Suprapubic skin (tissue), 4 donors: ENCODE measurements at regions not wholly inside any gene's neighbourhood (a gene's known extent, or its start where the extent isn't known, plus 50 kb on each side); places are given as distances from the start of the nearest gene placed in this dataset.
"Not testable (repeated sequence)": the region's sequence is repeated elsewhere in the genome, so short reads cannot be mapped to it uniquely, and the experiment has no call there.

Experiments
- DNase-seq, 2 donors: peaks; one replicate each; pipeline ENCODE4 v3.0.0-alpha.2; 2019; ENCODE audit warnings: low spot score in 2 of 2
- H3K27ac ChIP-seq: fragments of 200-600 bp; sonication (generic); one replicate; pipeline ENCODE4 v1.5.1; 2019
- H3K27me3 ChIP-seq: fragments of 200-600 bp; sonication (generic); one replicate; pipeline ENCODE4 v1.5.1; 2019
- H3K36me3 ChIP-seq: fragments of 200-600 bp; sonication (generic); one replicate; pipeline ENCODE4 v1.5.1; 2019
- H3K4me1 ChIP-seq: fragments of 200-600 bp; sonication (generic); one replicate; pipeline ENCODE4 v1.5.1; 2019
- H3K4me3 ChIP-seq: fragments of 200-600 bp; sonication (generic); one replicate; pipeline ENCODE4 v1.5.1; 2019; ENCODE audit warnings: mild to moderate bottlenecking
- H3K9me3 ChIP-seq: fragments of 200-600 bp; sonication (generic); one replicate; pipeline ENCODE4 v1.5.1; 2019
- EP300 ChIP-seq: sonication (generic); formaldehyde crosslinking; IDR thresholded peaks from one replicate; pipeline ENCODE4 v1.6.1; 2017; ENCODE audit warnings: antibody characterized with exemption
- POLR2A ChIP-seq, 2 donors: fragments of 450-650 bp; IDR thresholded peaks; one replicate each; pipeline ENCODE4 v1.6.1; 2017; ENCODE audit warnings: antibody characterized with exemption in 2 of 2, mild to moderate bottlenecking in 2 of 2, moderate library complexity in 2 of 2
- POLR2AphosphoS5 ChIP-seq, 3 donors: sonication (generic); formaldehyde crosslinking; IDR thresholded peaks; one replicate each; pipeline ENCODE4 v1.6.1; 2017; ENCODE audit warnings: antibody characterized with exemption in 3 of 3
- WGBS: methylation state at CpG from one replicate; pipeline ENCODE4 v1.1.5; 2018; 5-methylcytosine and 5-hydroxymethylcytosine counted together
- TF ChIP-seq, protein P1 (sequence below), 2 donors: fragments of 200-600 bp in 1 of 2; fragments of 450-650 bp in 1 of 2; sonication (generic) in 1 of 2; IDR thresholded peaks; one replicate each; pipeline ENCODE4 v1.5.1; 2016 to 2019; ENCODE audit warnings: antibody characterized with exemption in 2 of 2, mild to moderate bottlenecking in 1 of 2, moderate library complexity in 1 of 2

DNA sequence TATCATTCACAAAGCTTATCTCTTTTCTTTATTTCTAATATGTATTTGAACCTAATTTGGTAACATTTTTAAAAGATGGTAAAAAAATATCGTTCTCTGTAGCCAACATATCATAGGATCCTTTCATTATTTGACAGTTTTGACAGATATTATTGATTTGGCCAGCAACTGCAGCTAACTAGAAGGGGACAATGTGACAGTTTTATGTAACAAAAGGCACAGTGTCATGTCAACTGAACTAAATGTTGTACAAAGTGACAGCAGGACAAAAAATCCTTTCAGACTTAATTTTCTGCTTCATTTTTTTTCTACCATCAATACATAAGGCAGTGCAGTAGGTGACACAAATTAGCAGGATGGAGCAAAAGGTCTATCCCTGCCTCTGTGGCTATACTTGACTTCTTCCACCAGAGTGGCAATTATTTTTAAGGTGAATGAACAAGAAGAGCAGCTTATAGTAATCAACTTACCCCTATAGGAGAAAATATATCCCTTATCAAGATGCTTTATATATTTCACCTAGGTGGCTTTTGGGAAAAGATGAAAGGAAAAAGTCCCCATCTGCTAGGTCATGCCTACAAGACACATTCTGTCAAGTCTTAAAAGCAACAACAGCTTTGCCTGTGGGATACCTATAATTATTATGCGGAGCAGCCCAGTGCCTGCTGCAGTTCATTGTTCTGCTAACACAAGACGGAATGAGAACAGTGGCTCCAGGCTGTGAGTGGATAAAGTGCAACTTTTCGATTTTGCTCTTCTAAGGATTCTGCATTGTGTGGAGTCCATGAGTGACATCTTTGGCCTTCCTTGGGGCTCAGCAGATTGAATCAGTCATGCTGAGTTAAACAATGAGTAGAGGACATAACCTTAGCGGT, 694.9 kb downstream of the ISL1 start:
- Histone ChIP-seq H3K27ac (no peak overlapping the region), H3K36me3 (no peaks in the 10 kb centered on the region), H3K27me3 (no peaks in the 10 kb centered on the region), H3K4me1 (no peaks in the 10 kb centered on the region), H3K9me3 (no peaks in the 10 kb centered on the region), H3K4me3 (no peak overlapping the region)
- no peak for DNase-seq
- 47% methylated on average over 5 of the region's 5 CpGs for WGBS
- TF ChIP-seq POLR2AphosphoS5 (IDR thresholded peaks at IDR 0.05) (no peak), EP300 (no peak), POLR2A (IDR thresholded peaks at IDR 0.05) (no peak)
- TF ChIP-seq, protein P1, sequence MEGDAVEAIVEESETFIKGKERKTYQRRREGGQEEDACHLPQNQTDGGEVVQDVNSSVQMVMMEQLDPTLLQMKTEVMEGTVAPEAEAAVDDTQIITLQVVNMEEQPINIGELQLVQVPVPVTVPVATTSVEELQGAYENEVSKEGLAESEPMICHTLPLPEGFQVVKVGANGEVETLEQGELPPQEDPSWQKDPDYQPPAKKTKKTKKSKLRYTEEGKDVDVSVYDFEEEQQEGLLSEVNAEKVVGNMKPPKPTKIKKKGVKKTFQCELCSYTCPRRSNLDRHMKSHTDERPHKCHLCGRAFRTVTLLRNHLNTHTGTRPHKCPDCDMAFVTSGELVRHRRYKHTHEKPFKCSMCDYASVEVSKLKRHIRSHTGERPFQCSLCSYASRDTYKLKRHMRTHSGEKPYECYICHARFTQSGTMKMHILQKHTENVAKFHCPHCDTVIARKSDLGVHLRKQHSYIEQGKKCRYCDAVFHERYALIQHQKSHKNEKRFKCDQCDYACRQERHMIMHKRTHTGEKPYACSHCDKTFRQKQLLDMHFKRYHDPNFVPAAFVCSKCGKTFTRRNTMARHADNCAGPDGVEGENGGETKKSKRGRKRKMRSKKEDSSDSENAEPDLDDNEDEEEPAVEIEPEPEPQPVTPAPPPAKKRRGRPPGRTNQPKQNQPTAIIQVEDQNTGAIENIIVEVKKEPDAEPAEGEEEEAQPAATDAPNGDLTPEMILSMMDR (IDR thresholded peaks at IDR 0.05): no peak

DNA sequence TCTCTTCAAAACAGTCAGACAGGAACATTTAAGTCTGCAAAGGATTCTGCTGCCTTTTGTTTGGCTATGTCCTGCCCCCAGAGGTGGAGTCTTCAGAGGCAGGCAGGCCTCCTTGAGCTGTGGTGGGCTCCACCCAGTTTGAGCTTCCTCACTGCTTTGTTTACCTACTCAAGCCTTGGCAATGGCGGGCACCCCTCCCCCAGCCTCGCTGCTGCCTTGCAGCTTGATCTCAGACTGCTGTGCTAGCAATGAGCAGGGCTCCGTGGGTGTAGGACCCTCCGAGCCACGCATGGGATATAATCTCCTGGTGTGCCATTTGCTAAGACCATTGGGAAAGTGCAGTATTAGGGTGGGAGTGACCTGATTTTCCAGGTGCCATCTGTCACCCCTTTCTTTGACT, 685.4 kb upstream of the ITGA1 start:
- not testable (repeated sequence) for H3K9me3 ChIP-seq, H3K4me3 ChIP-seq, DNase-seq, H3K36me3 ChIP-seq, H3K27me3 ChIP-seq, H3K27ac ChIP-seq, H3K4me1 ChIP-seq
- 83% methylated on average over 4 of the region's 5 CpGs for WGBS

DNA sequence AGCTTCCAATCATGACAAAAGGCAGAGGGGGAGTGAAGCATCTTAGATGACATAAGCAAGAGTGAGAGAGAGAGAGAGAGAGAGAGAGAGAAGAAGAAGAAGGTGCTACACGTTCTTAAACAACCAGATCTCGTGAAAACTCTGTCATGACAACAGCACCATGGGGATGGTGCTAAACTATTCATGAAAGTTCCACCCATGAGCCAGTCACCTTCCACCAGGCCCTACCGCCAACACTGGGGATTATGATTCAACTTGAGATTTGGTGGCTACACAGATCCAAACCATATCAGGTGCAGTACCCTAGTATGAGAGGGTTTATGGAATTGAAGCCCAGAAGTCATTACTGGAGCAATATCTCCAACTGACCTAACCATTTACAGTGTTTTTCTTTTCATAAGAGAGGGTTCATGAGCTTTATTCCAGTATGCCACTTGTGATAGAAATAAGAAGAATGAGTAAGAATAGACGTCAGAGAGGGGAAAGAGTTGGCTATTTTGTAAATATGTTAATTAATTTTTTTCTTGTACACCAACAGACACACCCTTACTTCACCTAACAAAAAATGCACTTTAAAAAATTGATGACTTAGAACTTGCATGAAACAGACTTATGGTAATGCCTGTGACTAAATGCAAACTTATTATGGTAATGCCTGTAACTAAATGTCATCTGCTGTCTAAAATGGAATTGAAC, 680.4 kb upstream of the ITGA1 start:
- no peaks in the 10 kb centered on the region for H3K9me3 ChIP-seq
- no peaks in the 10 kb centered on the region for H3K36me3 ChIP-seq
- no peak overlapping the region for H3K27ac ChIP-seq
- TF ChIP-seq POLR2A (IDR thresholded peaks at IDR 0.05): no peak
- TF ChIP-seq, protein P1 (IDR thresholded peaks at IDR 0.05): no peak
- no peak for TF ChIP-seq POLR2AphosphoS5 (IDR thresholded peaks at IDR 0.05)
- TF ChIP-seq EP300: no peak
- DNase-seq: no peak
- H3K4me3 ChIP-seq: no peak overlapping the region
- WGBS: 77% methylated on average over 4 of the region's 4 CpGs
- H3K27me3 ChIP-seq: no peaks in the 10 kb centered on the region
- no peaks in the 10 kb centered on the region for H3K4me1 ChIP-seq

DNA sequence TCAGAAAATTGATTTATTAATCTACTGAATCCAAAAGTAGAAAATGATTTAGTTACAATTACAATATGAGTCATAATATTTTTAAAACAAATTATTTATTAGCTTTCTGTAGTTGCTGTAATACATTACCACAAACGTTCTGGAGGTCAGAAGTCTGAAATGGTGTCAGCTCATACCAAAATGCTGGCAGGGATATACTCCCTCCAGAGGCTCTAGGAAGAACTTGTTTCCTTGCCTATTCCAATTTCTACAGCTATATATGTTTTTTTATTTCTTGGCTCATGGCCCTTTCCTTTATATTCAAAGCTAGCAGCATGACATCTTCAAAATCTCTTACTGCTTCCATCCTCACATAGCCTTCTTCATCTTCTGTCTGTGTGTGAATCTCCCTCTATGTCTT, 667.9 kb upstream of the ITGA1 start:
- Histone ChIP-seq H3K36me3 (no peaks in the 10 kb centered on the region), H3K4me1 (no peaks in the 10 kb centered on the region), H3K9me3 (peaks cover 3% of the 10 kb centered on the region), H3K27me3 (no peaks in the 10 kb centered on the region), H3K4me3 (no peak overlapping the region), H3K27ac (no peak overlapping the region)
- 13% methylated on average over 1 of the region's 1 CpG for WGBS
- TF ChIP-seq, protein P1 (IDR thresholded peaks at IDR 0.05): no peak
- no peak for TF ChIP-seq EP300
- TF ChIP-seq POLR2AphosphoS5 (IDR thresholded peaks at IDR 0.05): no peak
- no peak for DNase-seq

DNA sequence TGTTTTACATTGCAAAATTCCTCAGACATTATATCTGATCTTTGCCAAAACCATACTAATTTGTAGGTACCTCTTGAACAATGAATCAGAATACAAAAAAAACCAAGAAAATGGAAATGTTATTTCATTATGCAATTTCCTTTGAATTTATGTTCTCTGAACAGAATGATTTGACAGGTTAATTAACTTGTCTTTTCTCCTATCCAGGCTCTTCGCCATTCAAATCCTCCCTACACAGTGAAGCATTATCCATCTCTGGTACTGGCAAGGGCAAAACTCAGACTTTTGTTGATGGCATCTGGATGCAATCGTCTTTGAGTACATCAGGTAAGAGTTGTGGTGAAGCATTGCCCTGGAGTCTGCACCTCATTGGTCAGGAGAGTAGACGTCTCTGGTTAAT, 655.7 kb upstream of the ITGA1 start:
- no peak for DNase-seq
- no peaks in the 10 kb centered on the region for H3K27me3 ChIP-seq
- WGBS: 54% methylated on average over 3 of the region's 3 CpGs
- no peaks in the 10 kb centered on the region for H3K36me3 ChIP-seq
- TF ChIP-seq EP300 (no peak), POLR2A (IDR thresholded peaks at IDR 0.05) (no peak), POLR2AphosphoS5 (IDR thresholded peaks at IDR 0.05) (no peak)
- TF ChIP-seq, protein P1 (IDR thresholded peaks at IDR 0.05): no peak
- no peaks in the 10 kb centered on the region for H3K9me3 ChIP-seq
- no peak overlapping the region for H3K27ac ChIP-seq
- no peaks in the 10 kb centered on the region for H3K4me1 ChIP-seq
- H3K4me3 ChIP-seq: no peak overlapping the region
